Liver (tissue), 8 donors: ENCODE measurements at regions not wholly inside any gene's neighbourhood (a gene's known extent, or its start where the extent isn't known, plus 50 kb on each side); places are given as distances from the start of the nearest gene placed in this dataset.
A peak's percentile ranks its signal among the peaks of the same experiment; 100 is the strongest.

ENCODE experiments used
- DNase-seq: peaks from one replicate; pipeline ENCODE4 v3.0.0-alpha.2; 2017; ENCODE audit warnings: low spot score
- H3K27ac ChIP-seq, 2 donors: one replicate each; pipeline ENCODE4 v1.7.0; 2013; ENCODE audit warnings: inconsistent platforms in 2 of 2, low read length in 2 of 2, control low read depth in 1 of 2, low read depth in 1 of 2, mild to moderate bottlenecking in 1 of 2
- H3K27me3 ChIP-seq, 4 donors: one replicate each; pipeline versions ENCODE4 v1.6.1 to v1.7.0; 2013; ENCODE audit warnings: low read length in 3 of 4, inconsistent platforms in 1 of 4, mild to moderate bottlenecking in 1 of 4, moderate library complexity in 1 of 4; ENCODE audit not compliant: control insufficient read depth in 4 of 4, insufficient read depth in 4 of 4
- H3K36me3 ChIP-seq, 4 donors: one replicate each; pipeline versions ENCODE4 v1.6.1 to v1.7.0; 2013; ENCODE audit warnings: low read length in 3 of 4, mild to moderate bottlenecking in 3 of 4, low read depth in 1 of 4, moderate library complexity in 1 of 4; ENCODE audit not compliant: control insufficient read depth in 4 of 4, insufficient read depth in 3 of 4
- H3K4me1 ChIP-seq, 4 donors: one replicate each; pipeline versions ENCODE4 v1.6.1 to v1.7.0; 2013; ENCODE audit warnings: low read length in 3 of 4, mild to moderate bottlenecking in 3 of 4, moderate library complexity in 1 of 4; ENCODE audit not compliant: control insufficient read depth in 4 of 4, insufficient read depth in 4 of 4
- H3K4me3 ChIP-seq, 3 donors: one replicate each; pipeline versions ENCODE4 v1.6.1 to v1.7.0; 2013; ENCODE audit warnings: low read length in 3 of 3, control low read depth in 1 of 3, low read depth in 1 of 3, mild to moderate bottlenecking in 1 of 3
- H3K9ac ChIP-seq, 2 donors: one replicate each; pipeline ENCODE4 v1.7.0; 2013; ENCODE audit warnings: low read length in 2 of 2, mild to moderate bottlenecking in 2 of 2, moderate library complexity in 2 of 2, control low read depth in 1 of 2, low read depth in 1 of 2
- H3K9me3 ChIP-seq, 4 donors: one replicate each; pipeline versions ENCODE4 v1.6.1 to v1.7.0; 2013; ENCODE audit warnings: low read length in 3 of 4; ENCODE audit not compliant: control insufficient read depth in 4 of 4
- ATF3 ChIP-seq: IDR thresholded peaks from 2 replicates; pipeline ENCODE4 v1.6.1; 2016; ENCODE audit warnings: antibody characterized with exemption
- CTCF ChIP-seq: fragments of 150-350 bp; IDR thresholded peaks from 2 replicates; pipeline ENCODE4 v1.5.1; 2017; ENCODE audit warnings: improper control_type of control experiment, low read depth, low read length; ENCODE audit not compliant: missing input control
- GABPA ChIP-seq, 2 donors: IDR thresholded peaks in 1 of 2; conservative IDR thresholded peaks in 1 of 2; 2 replicates each; pipeline ENCODE4 v1.6.1; 2016; ENCODE audit warnings: antibody characterized with exemption in 2 of 2, mild to moderate bottlenecking in 1 of 2, moderate library complexity in 1 of 2
- HNF4A ChIP-seq, 2 donors: conservative IDR thresholded peaks; 2 replicates each; pipeline ENCODE4 v1.6.1; 2016; ENCODE audit warnings: antibody characterized with exemption in 2 of 2, mild to moderate bottlenecking in 2 of 2
- MAX ChIP-seq: IDR thresholded peaks from 2 replicates; pipeline ENCODE4 v1.6.1; 2016; ENCODE audit warnings: antibody characterized with exemption
- NR2F2 ChIP-seq: IDR thresholded peaks from 2 replicates; pipeline ENCODE4 v1.6.1; 2016; ENCODE audit warnings: antibody characterized with exemption
- RAD21 ChIP-seq, 2 donors: IDR thresholded peaks; 2 replicates each; pipeline ENCODE4 v1.6.1; 2016; ENCODE audit warnings: antibody characterized with exemption in 2 of 2, mild to moderate bottlenecking in 2 of 2
- REST ChIP-seq: IDR thresholded peaks from 2 replicates; pipeline ENCODE4 v1.6.1; 2016; ENCODE audit warnings: antibody characterized with exemption, mild to moderate bottlenecking
- RXRA ChIP-seq, 2 donors: IDR thresholded peaks; 2 replicates each; pipeline ENCODE4 v1.6.1; 2017 to 2018; ENCODE audit warnings: antibody characterized with exemption in 2 of 2, mild to moderate bottlenecking in 1 of 2
- TAF1 ChIP-seq: conservative IDR thresholded peaks from 2 replicates; pipeline ENCODE4 v1.6.1; 2016; ENCODE audit warnings: antibody characterized with exemption, mild to moderate bottlenecking
- YY1 ChIP-seq: IDR thresholded peaks from 2 replicates; pipeline ENCODE4 v1.6.1; 2016; ENCODE audit warnings: antibody characterized with exemption, mild to moderate bottlenecking
- ZBTB33 ChIP-seq: IDR thresholded peaks from 2 replicates; pipeline ENCODE4 v1.6.1; 2016; ENCODE audit warnings: antibody characterized with exemption
- WGBS: extraction: QIAGEN DNeasy Blood & Tissue Kit; methylation state at CpG from one replicate; pipeline ENCODE4 v1.1.7; 2013; 5-methylcytosine and 5-hydroxymethylcytosine counted together
- donor health status: healthy.
- donor health status: healthy.
- donor health status: healthy.
- donor health status: healthy.
- donor health status: healthy.

- H3K9me3 ChIP-seq = no peaks in the 10 kb centered on the region
- H3K27me3 ChIP-seq = no peaks in the 10 kb centered on the region
- H3K36me3 ChIP-seq = no peaks in the 10 kb centered on the region
- TF ChIP-seq RXRA (IDR thresholded peaks at IDR 0.05) = no peak
- no peak for TF ChIP-seq HNF4A (conservative IDR thresholded peaks at IDR 0.05)
- TF ChIP-seq TAF1 = no peak
- no peak for TF ChIP-seq ATF3
- DNase-seq = no peak
- H3K27ac ChIP-seq = no peak overlapping the region
- no peak overlapping the region for H3K4me3 ChIP-seq
- no peaks in the 10 kb centered on the region for H3K4me1 ChIP-seq
- whole genome bisulfite sequencing = 64% methylated on average over 10 of the region's 10 CpGs
- H3K9ac ChIP-seq = no peak overlapping the region
These were observed 159.8 kb downstream of the SYK start for GRCh38 chr9:90961375-90961774.

GRCh38 chr9:90964101-90965020 is 162.7 kb downstream of the SYK start:
- no peak overlapping the region for H3K27ac ChIP-seq
- 49% methylated on average over 26 of the region's 26 CpGs for WGBS
- H3K4me3 ChIP-seq = no peak overlapping the region
- H3K9me3 ChIP-seq = no peaks in the 10 kb centered on the region
- no peaks in the 10 kb centered on the region for H3K4me1 ChIP-seq
- no peaks in the 10 kb centered on the region for H3K36me3 ChIP-seq
- H3K9ac ChIP-seq = no peak overlapping the region
- no peak for TF ChIP-seq YY1
- no peak for TF ChIP-seq CTCF
- peak in 1 of 2 donors; percentile 15 for TF ChIP-seq RAD21 (IDR thresholded peaks at IDR 0.05)
- TF ChIP-seq GABPA (IDR thresholded peaks at IDR 0.05 in 1 of 2, conservative IDR thresholded peaks at IDR 0.05 in 1 of 2) = no peak
- no peak for DNase-seq
- H3K27me3 ChIP-seq = no peaks in the 10 kb centered on the region

- H3K4me1 ChIP-seq = no peaks in the 10 kb centered on the region
- DNase-seq = no peak
- no peak overlapping the region for H3K27ac ChIP-seq
- 86% methylated on average over 12 of the region's 12 CpGs for WGBS
- H3K9me3 ChIP-seq = no peaks in the 10 kb centered on the region
- no peaks in the 10 kb centered on the region for H3K36me3 ChIP-seq
- H3K4me3 ChIP-seq = no peak overlapping the region
- no peaks in the 10 kb centered on the region for H3K27me3 ChIP-seq
- no peak overlapping the region for H3K9ac ChIP-seq
- TF ChIP-seq REST (no peak), ZBTB33 (no peak), YY1 (no peak), NR2F2 (no peak), ATF3 (no peak), TAF1 (no peak), MAX (no peak), CTCF (no peak), RAD21 (IDR thresholded peaks at IDR 0.05) (no peak), GABPA (IDR thresholded peaks at IDR 0.05 in 1 of 2, conservative IDR thresholded peaks at IDR 0.05 in 1 of 2) (no peak)
These were observed 163.8 kb downstream of the SYK start for GRCh38 chr9:90965226-90966030.
